NCI-H187 treated with DMSO at 0.1 percent for 48 hours (cell line): ENCODE measurements at regions not wholly inside any gene's neighbourhood (a gene's known extent, or its start where the extent isn't known, plus 50 kb on each side); places are given as distances from the start of the nearest gene placed in this dataset.
"Not testable (repeated sequence)": the region's sequence is repeated elsewhere in the genome, so short reads cannot be mapped to it uniquely, and the experiment has no call there.

Experiments
- DNase-seq: peaks from one replicate; lab custom pipeline; 2025; lab: John Stamatoyannopoulos, UW

DNA sequence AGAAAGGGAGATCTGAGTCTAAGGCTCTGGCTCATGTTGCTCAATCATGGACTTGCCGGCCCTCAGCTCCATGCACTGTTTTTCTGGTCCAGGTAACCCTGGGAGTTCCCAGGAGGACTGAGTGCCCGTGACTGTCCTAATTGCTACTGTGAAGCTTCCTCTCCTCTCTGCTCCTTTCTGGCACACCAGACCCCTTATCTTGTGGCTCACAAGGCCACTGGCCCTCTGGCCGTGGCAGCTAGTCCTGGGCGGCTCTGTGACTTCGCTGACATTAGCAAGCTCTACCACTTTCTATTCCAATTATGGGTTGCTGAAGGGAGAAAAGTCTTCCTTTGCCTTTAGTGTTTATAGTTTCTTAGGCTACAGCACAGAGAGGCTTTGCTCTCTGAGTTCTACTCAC, 380.2 kb downstream of the RWDD3 start:
- DNase-seq: no peak

DNA sequence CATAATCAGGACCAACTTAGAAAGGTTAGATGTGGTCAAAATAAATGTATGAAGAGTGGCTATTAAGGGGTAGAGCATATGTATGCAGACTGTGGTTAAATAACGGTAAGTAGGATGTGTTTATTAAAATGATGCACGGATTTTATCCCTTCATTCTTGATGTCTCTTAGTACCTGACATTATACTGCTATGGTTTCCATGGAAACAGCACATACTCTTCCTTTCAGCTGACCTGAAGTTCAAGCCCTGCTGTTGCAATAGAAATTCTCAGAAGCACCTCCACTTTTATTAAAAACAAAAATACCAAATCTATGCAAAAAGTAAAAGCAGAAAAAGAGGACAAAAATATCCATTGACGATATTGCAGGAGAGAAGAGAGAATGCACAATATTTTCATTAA, 381.4 kb downstream of the RWDD3 start:
- DNase-seq: no peak

DNA sequence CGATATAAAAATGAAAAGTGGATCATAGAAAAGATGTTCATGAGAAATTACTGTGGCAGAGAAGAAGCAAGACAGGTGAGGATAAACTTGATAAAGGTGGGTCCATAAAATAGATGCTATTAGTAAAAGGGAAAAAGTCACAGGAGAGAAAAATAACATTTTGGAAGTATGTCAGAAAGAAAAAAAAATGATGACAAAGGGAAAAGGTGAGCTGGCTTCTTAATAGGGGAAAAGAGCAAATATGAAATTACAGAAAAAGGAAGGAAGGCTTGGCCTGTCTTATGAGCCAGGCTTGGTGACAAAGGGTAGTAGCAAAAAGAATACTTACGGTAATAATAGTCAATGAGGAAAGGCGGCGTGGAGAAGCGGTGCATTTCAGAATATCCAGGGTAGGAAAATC, 386.1 kb downstream of the RWDD3 start:
- no peak for DNase-seq

DNA sequence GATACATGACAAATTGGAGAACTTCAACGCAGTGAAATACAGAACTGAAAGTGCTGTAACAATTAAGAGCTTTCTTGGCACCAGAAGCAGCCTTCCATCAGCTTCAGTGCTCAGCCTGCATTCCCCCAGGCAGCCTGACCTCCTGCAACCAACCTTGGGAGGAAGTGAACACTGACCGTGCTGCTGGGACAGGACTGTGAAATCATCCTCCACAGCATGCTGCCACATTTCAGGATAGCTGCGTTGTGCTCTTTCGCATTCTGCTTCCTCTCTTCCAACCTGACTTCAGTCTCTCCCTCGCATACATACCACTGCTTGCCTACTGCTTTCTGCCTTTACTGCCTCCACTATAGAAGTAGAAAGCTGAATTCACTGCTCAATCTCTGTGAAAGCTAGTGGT, 388.6 kb downstream of the RWDD3 start:
- no peak for DNase-seq

DNA sequence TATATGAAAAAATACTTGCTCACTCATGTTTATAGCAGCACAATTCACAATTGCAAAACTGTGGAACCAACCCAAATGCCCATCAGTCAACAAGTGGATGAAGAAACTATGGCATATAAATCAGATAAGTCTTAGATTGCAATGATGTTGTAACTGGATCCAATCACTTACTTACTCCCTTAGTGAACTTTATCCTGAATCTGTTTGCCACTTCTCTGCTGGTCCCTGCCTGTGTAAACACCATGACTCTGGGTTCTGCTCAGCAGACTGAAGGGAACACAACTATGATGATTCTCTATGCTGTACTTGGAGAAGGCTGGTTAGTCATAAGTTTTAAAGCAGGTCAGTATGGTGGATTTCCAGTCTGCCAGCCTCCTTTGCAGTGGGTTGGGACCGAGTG, 391.2 kb downstream of the RWDD3 start:
- no peak for DNase-seq

DNA sequence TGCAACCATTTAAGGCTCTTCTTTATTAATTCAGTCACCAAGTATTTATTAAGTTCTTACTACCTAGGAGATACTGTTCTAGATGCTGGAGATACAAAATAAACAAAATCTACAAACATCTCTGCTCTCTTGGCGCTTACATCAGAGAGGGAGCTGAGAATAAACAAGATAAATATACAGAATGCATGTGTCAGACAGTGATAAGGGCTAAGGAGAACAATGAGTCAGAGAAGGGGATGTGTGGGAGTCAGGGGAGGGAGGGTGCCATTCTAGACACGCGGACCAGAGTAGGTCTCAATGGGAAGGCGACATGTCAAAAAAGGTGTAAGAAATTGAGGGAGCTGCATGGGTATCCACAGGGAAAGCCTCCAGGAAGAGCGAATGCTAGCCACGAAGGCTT, 393.2 kb downstream of the RWDD3 start:
- DNase-seq: no peak

DNA sequence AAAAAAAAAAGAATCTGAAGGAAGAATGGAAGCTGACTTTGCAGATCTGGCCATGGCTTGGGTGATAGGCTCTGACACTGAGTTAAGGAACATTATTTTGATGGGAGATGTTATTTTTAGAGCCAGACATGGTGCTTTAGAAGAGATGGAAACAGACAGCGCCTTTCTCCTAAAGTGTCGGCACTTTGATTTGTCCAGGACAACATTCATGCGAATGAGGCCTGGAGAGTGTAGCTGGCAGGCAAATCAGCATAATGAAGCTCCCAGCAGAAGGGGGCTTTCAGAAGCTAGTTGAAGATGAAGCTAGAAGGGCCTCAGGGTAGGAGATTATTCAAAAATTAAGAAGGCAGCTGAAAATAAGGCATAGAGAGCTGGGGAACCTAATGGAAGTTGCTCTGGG, 397.7 kb downstream of the RWDD3 start:
- DNase-seq: no peak

DNA sequence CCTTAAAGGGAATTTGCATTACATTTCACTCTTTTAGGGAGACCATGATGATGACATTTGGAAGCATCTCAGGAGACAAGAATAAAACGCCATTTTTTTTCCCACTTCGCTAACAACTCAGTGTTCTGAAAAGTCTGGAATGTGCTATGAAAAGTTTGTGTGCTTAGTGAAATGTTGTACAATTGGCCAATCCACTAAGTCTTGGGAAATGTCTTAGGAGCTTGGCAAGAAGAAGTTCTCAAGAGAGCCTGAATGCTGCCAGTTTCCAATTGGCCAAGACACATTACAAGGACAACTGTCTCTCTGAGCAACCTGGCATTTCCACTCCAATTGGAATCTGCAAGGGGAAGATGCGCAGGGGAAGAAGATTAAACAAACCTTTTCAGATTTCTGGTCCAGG, 401.8 kb downstream of the RWDD3 start:
- no peak for DNase-seq

DNA sequence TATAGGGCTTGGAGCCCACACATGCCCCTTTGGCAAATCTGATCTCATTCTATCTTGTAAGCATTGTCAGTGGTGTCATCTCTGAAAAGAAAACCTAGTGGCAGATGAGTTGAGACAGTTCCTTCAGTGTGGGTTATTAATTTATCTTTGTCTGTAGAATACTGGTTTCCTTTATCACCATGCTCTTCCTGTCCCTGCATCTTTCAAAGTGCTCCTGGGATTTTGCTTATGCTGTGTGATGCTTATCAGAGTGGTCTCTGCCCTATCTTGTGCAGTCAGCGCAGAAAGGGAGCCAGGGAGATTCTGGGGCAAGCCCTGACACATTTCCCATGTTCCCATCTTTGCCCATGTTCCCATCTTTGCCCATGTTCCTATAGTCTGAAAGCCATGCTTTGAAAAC, 402.9 kb downstream of the RWDD3 start:
- DNase-seq: no peak

DNA sequence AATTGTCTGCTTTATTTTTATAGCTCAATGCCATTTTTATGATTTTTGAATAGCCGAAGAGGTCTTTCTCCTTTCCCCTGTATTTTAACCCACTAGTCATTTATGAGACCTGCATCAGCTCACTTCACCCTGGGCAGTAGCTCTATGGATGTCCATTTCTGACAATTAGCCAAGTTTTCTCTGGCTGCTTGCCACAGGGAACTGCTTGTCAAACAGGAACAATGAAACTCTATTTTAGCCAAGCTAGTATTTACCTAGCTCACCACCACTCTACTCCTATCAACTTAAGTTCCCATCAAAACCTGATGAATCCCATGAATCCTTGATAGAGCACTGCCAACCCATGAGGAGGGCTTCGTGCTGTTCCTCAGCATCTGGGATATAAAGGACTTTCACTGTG, 406.7 kb downstream of the RWDD3 start:
- no peak for DNase-seq

DNA sequence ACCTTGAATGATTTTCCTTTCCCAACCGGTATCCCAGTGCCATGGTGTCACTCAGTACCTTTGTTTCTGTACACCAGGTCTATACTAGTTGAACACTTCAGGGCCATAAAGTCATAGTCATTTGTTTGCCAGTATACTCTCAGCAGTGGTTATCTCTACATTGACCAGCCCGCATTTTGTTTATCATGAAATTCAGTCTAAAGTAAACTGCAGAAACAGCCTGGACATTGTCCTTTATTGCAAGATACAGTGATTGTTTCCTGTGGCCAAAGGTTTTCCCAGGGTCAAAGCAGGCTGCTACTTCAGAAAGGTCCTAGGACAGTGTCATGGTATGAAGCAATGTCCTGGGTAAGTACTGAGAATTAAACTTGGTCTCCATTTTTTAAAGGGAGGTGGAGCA, 407.4 kb downstream of the RWDD3 start:
- no peak for DNase-seq

DNA sequence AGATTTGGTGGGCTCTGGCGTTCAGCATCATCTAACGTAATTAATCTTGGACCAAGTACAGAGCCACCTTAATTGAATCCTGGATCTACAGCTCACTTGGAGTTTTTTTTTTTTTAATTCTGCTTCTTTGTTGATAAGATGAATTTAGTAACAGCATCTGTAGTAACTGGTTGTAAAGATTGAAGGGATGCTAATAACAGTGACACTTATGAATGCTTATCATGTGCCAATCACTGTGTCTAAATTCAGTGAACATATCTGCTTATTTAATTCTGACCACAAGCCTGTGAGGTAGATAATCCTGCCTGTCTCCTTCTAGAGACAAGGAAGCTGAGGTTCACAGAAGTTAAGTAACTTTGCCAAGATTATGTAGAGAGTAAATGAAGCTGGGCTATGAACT, 408.0 kb downstream of the RWDD3 start:
- DNase-seq: no peak

DNA sequence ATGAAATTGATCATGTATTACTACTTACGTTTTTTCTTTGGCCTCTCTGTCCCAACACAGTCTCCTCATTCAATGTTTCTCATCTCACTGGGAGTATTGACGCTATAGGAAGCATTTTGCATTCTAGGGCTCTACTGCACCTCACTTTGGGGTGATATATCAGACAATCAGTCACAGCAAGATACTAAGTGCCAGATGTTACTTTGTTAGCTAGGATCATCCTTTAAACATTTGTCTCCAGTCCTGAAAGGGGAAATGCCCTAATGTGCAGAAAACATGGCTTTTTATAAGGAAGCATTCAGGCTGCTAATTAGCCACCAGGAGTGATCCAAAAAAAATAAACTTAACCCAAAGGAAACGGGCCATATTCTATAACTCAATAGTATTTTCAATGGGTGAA, 409.1 kb downstream of the RWDD3 start:
- no peak for DNase-seq

DNA sequence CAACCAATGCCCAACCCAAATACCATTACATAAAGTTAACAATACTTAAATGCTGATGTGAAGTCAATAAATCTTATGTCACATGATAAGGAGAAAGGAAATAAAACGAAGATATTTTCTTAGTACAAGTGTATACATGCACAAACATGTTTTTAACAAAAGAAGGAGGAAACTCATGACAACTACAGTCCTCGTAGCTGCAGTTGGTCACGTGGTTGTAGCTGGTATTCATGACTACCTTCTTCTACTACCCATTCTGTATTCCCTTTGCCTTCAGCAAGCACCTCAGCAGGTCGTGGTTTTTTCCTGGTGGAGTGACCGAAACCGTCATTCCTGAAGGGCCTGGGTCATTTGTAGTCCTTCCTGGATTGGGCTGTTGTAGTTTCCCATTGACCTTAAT, 411.1 kb downstream of the RWDD3 start:
- not testable (repeated sequence) for DNase-seq

DNA sequence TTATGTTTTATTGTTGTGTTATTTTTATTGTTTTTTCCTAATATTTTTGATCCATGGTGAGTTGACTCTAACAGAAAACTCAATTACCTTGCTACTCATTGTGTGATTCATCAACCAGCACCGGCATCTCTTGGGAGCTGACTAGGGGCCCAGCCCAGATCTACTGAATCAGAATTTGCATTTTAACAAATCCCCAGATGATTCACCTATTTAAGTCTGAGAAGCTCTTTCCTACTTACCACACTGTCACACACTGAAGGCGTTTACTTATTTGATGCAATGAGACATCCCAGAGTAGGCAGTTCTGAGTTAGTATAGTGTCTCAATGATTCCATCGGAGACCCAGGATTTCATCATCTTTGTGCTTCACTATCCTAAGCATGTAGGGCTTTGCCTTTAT, 416.6 kb downstream of the RWDD3 start:
- DNase-seq: no peak

DNA sequence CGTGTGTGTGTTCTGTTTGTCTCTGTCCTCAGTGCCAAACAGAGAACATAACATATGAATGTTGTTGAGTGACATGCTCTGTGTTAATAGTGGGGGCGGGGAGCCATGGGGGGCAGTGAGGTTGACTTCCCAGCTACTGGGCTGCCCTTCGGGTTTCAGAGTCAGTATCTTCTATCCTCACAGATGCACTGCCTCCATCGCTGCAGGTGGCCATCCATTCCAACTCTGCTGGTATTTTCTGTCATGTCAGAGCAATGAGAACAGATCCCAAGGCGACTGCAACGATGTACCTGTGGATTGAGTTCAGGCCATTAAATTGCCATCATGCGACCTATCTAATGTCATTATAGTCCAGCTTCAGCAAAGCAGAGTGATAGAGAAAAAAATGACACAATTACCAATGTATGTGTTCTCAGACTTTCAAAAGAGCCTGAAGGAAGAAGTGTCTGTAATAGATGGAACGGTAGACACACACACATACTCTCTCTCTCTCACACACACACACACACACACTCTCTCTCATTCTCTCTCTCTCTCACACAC, 418.5 kb downstream of the RWDD3 start:
- DNase-seq: no peak

DNA sequence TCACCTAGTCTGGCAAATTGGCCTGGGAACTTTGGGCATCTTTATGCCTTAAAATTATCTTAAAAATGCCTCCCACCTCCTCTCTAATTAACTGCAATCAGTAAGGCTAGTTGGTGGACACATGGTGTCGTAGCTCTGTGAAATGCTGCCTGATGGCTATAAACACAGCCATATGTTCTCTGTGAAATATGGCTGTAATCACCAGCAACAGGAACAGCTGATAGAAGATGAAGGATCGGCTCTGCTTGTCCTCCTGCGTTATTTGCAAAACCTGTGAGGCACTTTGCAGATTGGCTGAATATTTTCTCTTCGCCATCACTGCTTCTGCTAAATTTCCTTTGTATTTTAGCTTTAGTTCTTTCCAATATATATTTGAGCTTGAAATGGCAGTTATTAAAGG, 419.6 kb downstream of the RWDD3 start:
- DNase-seq: no peak

DNA sequence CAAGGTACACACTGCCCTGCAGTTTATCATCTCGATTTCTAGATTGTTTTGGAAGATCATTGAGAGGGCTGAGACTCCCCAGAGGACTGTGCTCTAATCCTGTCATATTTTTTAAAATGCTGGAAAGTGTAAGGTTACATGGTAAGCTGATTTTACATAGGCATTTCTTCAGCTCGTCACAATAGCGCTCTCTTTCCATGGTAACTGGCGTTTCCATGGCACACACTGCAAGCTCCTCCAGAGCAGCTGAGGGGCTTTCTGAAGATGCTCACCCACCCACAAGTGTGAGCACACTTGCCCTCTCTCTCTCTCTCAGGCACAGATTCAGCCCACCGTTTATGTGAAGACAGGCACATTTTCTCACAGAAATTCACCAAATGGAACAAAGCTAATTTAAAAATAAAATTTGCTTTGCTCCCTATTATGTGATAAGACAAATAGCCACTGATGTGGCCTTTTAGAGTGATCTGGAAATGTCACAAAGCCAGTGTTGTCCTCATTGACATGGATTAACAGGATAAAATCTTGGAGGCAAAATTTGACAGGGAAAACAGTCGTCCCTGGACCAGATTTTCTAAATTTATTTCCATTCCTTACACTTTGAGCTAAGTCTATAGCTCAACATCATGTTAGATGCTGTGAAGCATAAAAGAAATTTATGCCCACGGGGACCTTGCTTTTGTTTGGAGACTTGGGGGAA, 421.5 kb downstream of the RWDD3 start:
- no peak for DNase-seq

DNA sequence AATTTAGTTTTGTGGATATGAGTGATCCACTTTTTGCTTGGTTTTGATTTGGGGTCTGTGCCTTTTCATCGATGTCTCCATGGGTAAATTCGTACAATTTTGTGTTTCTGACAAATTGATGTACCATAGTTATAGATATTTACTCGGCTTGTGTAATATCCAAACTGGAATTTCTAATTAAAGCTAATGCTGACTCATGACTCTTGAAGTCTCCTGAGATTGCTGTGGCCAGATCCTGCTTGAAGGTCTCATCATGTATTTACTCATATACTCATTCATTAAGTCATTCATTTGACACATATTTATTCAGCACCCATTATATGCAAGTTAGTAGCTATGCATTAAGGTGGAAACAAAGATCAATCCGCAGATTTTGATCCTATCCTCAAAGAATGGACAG, 423.2 kb downstream of the RWDD3 start:
- no peak for DNase-seq

DNA sequence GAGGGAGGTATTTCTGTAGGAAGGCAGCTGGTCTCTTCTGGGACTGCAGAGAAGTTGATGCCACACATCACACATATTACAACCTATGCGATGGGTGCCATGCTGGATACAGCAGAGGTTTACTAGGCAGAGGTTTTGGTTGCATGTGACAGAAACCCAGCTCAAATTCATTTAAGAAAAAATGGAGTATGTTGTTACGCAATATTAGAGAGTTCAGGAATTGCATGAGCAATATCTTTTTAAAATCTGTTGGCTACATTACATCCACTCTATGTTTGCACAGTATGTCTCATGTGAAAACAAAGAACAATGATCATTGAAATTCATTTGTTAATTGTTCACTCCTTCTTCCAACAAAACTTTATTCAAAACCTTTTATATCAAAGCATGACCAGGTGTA, 425.2 kb downstream of the RWDD3 start:
- no peak for DNase-seq

DNA sequence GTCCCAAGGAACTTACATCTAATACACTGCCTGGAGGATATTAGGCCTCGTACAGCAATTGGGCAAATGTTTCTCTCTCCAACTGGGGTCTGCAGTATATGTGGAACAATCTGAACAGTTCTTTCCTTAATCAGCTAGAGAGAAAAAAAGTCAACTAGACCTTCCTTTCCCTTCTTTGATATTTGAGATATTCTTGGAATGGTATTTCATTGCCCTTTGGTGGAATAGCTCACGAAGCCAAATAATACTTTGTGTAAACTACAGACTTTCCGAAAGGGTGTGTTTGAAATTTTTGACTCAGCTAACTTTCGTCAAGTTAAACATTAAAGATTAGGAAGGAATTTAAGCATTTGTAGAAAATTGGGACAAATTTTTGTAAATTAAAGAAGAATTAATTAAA, 425.6 kb downstream of the RWDD3 start:
- DNase-seq: no peak

DNA sequence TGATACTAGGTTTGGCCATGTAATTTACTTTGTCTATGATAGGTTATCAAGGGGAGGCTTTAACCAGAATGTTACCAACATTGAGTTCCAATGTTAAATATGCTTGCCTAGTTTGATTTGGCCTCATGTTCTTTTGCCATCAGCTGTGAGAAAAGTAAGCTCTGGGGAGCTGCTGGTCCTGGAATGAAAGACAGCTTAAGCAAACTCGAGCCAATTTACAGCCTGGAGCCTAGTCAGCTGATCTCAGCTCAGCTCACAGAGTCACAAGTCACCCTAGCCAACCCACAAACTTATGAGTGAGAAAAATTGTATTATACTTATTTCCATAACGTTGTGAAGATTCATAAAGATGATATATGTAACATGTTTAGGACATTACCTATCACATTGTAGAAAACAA, 426.7 kb downstream of the RWDD3 start:
- DNase-seq: no peak

DNA sequence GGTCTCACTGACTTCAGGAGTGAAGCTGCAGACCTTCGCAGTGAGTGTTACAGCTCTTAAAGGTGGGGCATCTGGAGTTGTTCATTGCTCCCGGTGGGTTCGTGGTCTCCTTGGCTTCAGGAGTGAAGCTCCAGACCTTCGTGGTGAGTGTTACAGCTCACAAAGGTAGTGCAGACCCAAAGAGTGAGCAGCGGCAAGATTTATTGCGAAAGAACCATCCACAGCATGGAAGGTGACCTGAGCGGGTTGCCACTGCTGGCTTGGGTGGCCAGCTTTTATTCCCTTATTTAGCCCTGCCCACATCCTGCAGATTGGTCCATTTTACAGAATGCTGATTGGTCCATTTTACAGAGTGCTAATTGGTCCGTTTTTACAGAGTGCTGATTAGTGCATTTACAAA, 429.5 kb downstream of the RWDD3 start:
- DNase-seq: not testable (repeated sequence)

DNA sequence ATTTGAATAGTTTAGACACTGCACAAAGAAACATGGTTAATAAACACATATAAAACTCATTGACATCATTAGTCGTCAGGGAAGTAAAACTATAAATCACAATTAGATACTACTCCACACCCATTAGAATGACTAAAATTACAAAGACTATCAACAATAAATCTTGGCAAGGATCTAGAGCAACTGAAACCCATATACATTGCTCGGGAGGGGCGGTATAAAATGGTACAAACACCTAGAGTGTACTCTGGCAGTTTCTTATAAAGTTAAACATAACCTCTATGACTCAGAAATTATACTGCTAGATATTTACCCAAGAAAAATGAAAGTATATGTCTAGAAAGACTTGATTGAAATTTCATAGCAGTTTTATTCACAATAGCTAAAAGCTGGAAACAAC, 434.2 kb downstream of the RWDD3 start:
- DNase-seq: no peak
